ENCODE measurements at regions not wholly inside any gene's neighbourhood (a gene's known extent, or its start where the extent isn't known, plus 50 kb on each side); places are given as distances from the start of the nearest gene placed in this dataset.

DNA sequence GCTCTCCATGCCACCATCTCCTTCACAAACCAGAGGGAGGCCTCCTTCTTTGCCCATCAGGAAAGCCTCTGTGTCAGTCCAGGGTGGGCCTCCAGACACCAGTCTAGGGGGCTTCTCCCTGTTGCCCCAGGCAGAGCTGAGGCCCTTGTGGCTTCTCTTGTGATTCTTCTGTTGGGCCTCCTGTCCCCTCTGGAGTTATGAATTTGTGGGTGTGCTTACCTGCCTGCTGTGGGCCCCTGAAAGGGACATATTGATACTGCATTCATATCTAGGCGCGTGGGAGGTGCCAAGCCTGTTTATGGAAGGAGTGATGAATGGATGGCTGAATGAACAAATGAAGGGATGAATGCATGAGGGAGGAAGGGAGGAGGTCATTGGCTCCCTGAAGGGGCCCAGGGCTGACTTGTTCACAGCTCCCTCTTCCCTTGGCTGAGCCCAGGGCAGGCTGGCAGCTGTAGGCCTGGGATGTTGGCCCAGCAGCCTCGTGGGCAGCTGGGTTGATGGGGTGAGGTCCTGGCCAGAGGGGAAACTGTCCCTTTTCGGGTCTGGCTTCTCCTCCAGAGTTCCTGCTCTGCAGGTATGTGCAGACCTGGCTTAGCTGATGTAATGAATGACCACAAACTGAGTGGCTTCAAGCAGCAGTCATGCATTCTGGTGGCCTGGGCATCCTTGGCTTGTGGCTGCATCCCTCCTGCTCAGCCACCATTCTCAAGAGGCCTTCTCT lies 195.4 kb downstream of the GOLGA6L6 start:
- CTCF ChIA-PET, result no interaction called here
- BruUV-seq (replicated peaks), result no TSS peak
- no peak for TF ChIP-seq MXI1 (IDR thresholded peaks at IDR 0.05; ENCODE audit: borderline replicate concordance, low read depth, low read length)
- no peak for TF ChIP-seq ELK1 (IDR thresholded peaks at IDR 0.05; ENCODE audit: borderline replicate concordance, low read depth, low read length)
- TF ChIP-seq, protein P1, sequence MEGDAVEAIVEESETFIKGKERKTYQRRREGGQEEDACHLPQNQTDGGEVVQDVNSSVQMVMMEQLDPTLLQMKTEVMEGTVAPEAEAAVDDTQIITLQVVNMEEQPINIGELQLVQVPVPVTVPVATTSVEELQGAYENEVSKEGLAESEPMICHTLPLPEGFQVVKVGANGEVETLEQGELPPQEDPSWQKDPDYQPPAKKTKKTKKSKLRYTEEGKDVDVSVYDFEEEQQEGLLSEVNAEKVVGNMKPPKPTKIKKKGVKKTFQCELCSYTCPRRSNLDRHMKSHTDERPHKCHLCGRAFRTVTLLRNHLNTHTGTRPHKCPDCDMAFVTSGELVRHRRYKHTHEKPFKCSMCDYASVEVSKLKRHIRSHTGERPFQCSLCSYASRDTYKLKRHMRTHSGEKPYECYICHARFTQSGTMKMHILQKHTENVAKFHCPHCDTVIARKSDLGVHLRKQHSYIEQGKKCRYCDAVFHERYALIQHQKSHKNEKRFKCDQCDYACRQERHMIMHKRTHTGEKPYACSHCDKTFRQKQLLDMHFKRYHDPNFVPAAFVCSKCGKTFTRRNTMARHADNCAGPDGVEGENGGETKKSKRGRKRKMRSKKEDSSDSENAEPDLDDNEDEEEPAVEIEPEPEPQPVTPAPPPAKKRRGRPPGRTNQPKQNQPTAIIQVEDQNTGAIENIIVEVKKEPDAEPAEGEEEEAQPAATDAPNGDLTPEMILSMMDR (conservative IDR thresholded peaks at IDR 0.05; ENCODE audit: low read depth, low read length), result no peak
- no peak for TF ChIP-seq RAD21 (IDR thresholded peaks at IDR 0.05; ENCODE audit: low read length)
- no peak for TF ChIP-seq POLR2A (IDR thresholded peaks at IDR 0.05; ENCODE audit: low read depth, low read length)
- no peak for TF ChIP-seq MAZ (IDR thresholded peaks at IDR 0.05; ENCODE audit: borderline replicate concordance, low read depth, low read length)
- TF ChIP-seq, protein P2, sequence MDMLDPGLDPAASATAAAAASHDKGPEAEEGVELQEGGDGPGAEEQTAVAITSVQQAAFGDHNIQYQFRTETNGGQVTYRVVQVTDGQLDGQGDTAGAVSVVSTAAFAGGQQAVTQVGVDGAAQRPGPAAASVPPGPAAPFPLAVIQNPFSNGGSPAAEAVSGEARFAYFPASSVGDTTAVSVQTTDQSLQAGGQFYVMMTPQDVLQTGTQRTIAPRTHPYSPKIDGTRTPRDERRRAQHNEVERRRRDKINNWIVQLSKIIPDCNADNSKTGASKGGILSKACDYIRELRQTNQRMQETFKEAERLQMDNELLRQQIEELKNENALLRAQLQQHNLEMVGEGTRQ (IDR thresholded peaks at IDR 0.05; ENCODE audit: low read depth, low read length), result no peak
- TF ChIP-seq SMC3 (IDR thresholded peaks at IDR 0.05; ENCODE audit: low read depth, low read length), result no peak
- no peak for TF ChIP-seq CEBPB (IDR thresholded peaks at IDR 0.05; ENCODE audit: low read depth, low read length)
- TF ChIP-seq NFE2L2 (IDR thresholded peaks at IDR 0.05; ENCODE audit: low read depth, low read length), result no peak
- TF ChIP-seq BHLHE40 (IDR thresholded peaks at IDR 0.05; ENCODE audit: low read depth, low read length), result no peak
- TF ChIP-seq FOS (IDR thresholded peaks at IDR 0.05; ENCODE audit: low read depth, low read length), result no peak
- TF ChIP-seq RFX5 (IDR thresholded peaks at IDR 0.05; ENCODE audit: low read depth, low read length), result no peak
- no peak overlapping the region for H3K9ac ChIP-seq (ENCODE audit: low read depth, low read length)
- H4K5ac ChIP-seq (ENCODE audit: low read depth, low read length), result no peak overlapping the region
- no peaks in the 10 kb centered on the region for H3K9me1 ChIP-seq (ENCODE audit: insufficient read depth, low read length)
- no peak overlapping the region for H2AK9ac ChIP-seq (replicated peaks; ENCODE audit: low read depth, low read length, poor library complexity)
- H3K4me1 ChIP-seq (ENCODE audit: control insufficient read depth, insufficient read depth, low read length), result no peaks in the 10 kb centered on the region
- H3K36me3 ChIP-seq (ENCODE audit: control insufficient read depth, insufficient read depth, low read length), result no peaks in the 10 kb centered on the region
- H3K9me3 ChIP-seq (ENCODE audit: control insufficient read depth, insufficient read depth, low read length), result peaks cover 80% of the 10 kb centered on the region
- no peak overlapping the region for H2BK5ac ChIP-seq (ENCODE audit: low read depth, low read length, poor library complexity, severe bottlenecking)
- H4K20me1 ChIP-seq (ENCODE audit: insufficient read depth, low read length), result no peaks in the 10 kb centered on the region
- in situ Hi-C loops (cut with MboI; ENCODE audit: low sequenced_read_pairs), result no loop called here
- no peak overlapping the region for H2BK120ac ChIP-seq (ENCODE audit: low read depth, low read length)
- no peak overlapping the region for H3K4me2 ChIP-seq (ENCODE audit: low read depth, low read length)
- no peak overlapping the region for H4K91ac ChIP-seq (ENCODE audit: insufficient read depth, low read depth, low read length)
- intact Hi-C loops (cut with micrococcal nuclease), result no loop called here
- DNase-seq (no peak), ATAC-seq (ENCODE audit: low read depth) (no peak)
- H3K4ac ChIP-seq (ENCODE audit: low read depth, low read length), result no peak overlapping the region
- dilution Hi-C loops (cut with HindIII; ENCODE audit: low sequenced_read_pairs, unreplicated experiment), result no loop called here
- H2AFZ ChIP-seq (replicated peaks; ENCODE audit: low read length, poor library complexity), result no peak overlapping the region
- H3K4me3 ChIP-seq (ENCODE audit: insufficient read depth, low read depth, low read length), result no peak overlapping the region
- H3K27ac ChIP-seq (ENCODE audit: insufficient read depth, low read length), result no peak overlapping the region
- no peak overlapping the region for H4K8ac ChIP-seq (ENCODE audit: low read depth in 2 of 2, low read length in 2 of 2)
- H2AK5ac ChIP-seq (ENCODE audit: low read depth, low read length), result no peak overlapping the region
- H3K27me3 ChIP-seq (ENCODE audit: control insufficient read depth, insufficient read depth, low read length), result no peaks in the 10 kb centered on the region
- no peak overlapping the region for H3K18ac ChIP-seq (ENCODE audit: low read depth, low read length)
- no peak overlapping the region for H3K56ac ChIP-seq (ENCODE audit: extremely low read depth, insufficient read depth, low read length)
- H2BK20ac ChIP-seq (ENCODE audit: low read depth, low read length), result no peak overlapping the region
- no peak overlapping the region for H3K14ac ChIP-seq (replicated peaks; ENCODE audit: low read depth, low read length)
- H3K79me1 ChIP-seq (ENCODE audit: low read depth in 1 of 2, low read length in 2 of 2), result no peaks in the 10 kb centered on the region
- no peak overlapping the region for H3K23ac ChIP-seq (ENCODE audit: low read depth, low read length)
- WGBS, 2 experiments (ENCODE audit: extremely low coverage in 2 of 2, insufficient read length in 1 of 2), result 23% methylated on average over 4 of the region's 4 CpGs; no CpG with 5 or more reads in 1 of the 2 experiments
- POLR2A ChIA-PET (ENCODE audit: unreplicated experiment), result no interaction called here
- no peak overlapping the region for H2BK15ac ChIP-seq (ENCODE audit: low read depth, low read length)
